PC-3 (cell line): ENCODE measurements at regions not wholly inside any gene's neighbourhood (a gene's known extent, or its start where the extent isn't known, plus 50 kb on each side); places are given as distances from the start of the nearest gene placed in this dataset.

ENCODE experiments used
- ATAC-seq: fragments of 200-7000 bp; cut with Tn5 transposase; 2 replicates; pipeline ENCODE4 v1.9.1; 2020; ENCODE audit warnings: mild to moderate bottlenecking, moderate library complexity
- BruUV-seq: library from RNA; stranded (reverse); fragments of 400-500 nt; replicated peaks from 2 replicates; lab custom pipeline; 2021; lab: Mats Ljungman, UMichigan
- CTCF ChIA-PET: fragments of 300-600 bp; sonication (Branson Sonifier 250); formaldehyde crosslinking; loops from one replicate; lab custom pipeline; 2022; ENCODE audit warnings: antibody characterized with exemption; lab: Charles Lee
- POLR2A ChIA-PET: fragments of 300-600 bp; sonication (Branson Sonifier 250); formaldehyde crosslinking; loops from one replicate; lab custom pipeline; 2022; ENCODE audit warnings: antibody characterized with exemption; ENCODE audit not compliant: unreplicated experiment; lab: Charles Lee
- DNase-seq: peaks from one replicate; pipeline ENCODE4 v3.0.0-alpha.2; 2015
- H2AFZ ChIP-seq: fragments of 300-600 bp; sonication (generic); 2 replicates; pipeline ENCODE4 v1.6.0; 2016; ENCODE audit warnings: antibody characterized with exemption, low read length
- H3F3A ChIP-seq: fragments of 300-600 bp; sonication (generic); one replicate; pipeline ENCODE4 v1.6.0; 2017; ENCODE audit warnings: antibody characterized with exemption, low read length, control low read depth, mild to moderate bottlenecking; ENCODE audit not compliant: unreplicated experiment
- H3K27ac ChIP-seq: fragments of 300-600 bp; sonication (generic); 2 replicates; pipeline ENCODE4 v1.5.1; 2016; ENCODE audit warnings: mild to moderate bottlenecking, low read length
- H3K27me3 ChIP-seq: fragments of 300-600 bp; sonication (generic); 2 replicates; pipeline ENCODE4 v1.6.1; 2016; ENCODE audit warnings: low read length, mixed read lengths
- H3K36me3 ChIP-seq: fragments of 300-600 bp; sonication (generic); 2 replicates; pipeline ENCODE4 v1.6.1; 2016; ENCODE audit warnings: low read depth, mixed run types, low read length, mixed read lengths
- H3K4me1 ChIP-seq: fragments of 300-600 bp; sonication (generic); 2 replicates; pipeline ENCODE4 v1.5.1; 2016; ENCODE audit warnings: low read length; ENCODE audit not compliant: insufficient read depth
- H3K4me2 ChIP-seq: fragments of 300-600 bp; sonication (generic); 2 replicates; pipeline ENCODE4 v1.6.0; 2016; ENCODE audit warnings: low read length
- H3K4me3 ChIP-seq: fragments of 300-600 bp; sonication (generic); 2 replicates; pipeline ENCODE4 v1.5.1; 2016; ENCODE audit warnings: mild to moderate bottlenecking, low read length, mixed read lengths
- H3K79me2 ChIP-seq: fragments of 300-600 bp; sonication (generic); 2 replicates; pipeline ENCODE4 v1.6.1; 2017; ENCODE audit warnings: low read length, mixed read lengths
- H3K9ac ChIP-seq: fragments of 300-600 bp; sonication (generic); 2 replicates; pipeline ENCODE4 v1.6.0; 2016; ENCODE audit warnings: mild to moderate bottlenecking, low read length
- H3K9me2 ChIP-seq: fragments of 300-600 bp; sonication (generic); replicated peaks from 2 replicates; pipeline ENCODE4 v1.6.1; 2016; ENCODE audit warnings: mixed run types, low read length, mixed read lengths
- H3K9me3 ChIP-seq: fragments of 300-600 bp; sonication (generic); 2 replicates; pipeline ENCODE4 v1.6.1; 2016; ENCODE audit warnings: low read length, mixed read lengths
- H4K20me1 ChIP-seq: fragments of 300-600 bp; sonication (generic); 2 replicates; pipeline ENCODE4 v1.6.1; 2016; ENCODE audit warnings: low read length, mixed read lengths
- CTCF ChIP-seq: fragments of 300-600 bp; sonication (generic); conservative IDR thresholded peaks from 2 replicates; pipeline ENCODE4 v1.5.1; 2017; ENCODE audit warnings: antibody characterized with exemption, low read depth, mild to moderate bottlenecking, low read length
- EZH2 ChIP-seq: fragments of 300-600 bp; sonication (generic); IDR thresholded peaks from one replicate; pipeline ENCODE4 v1.6.1; 2017; ENCODE audit warnings: antibody characterized with exemption, mild to moderate bottlenecking, low read length; ENCODE audit not compliant: unreplicated experiment
- EZH2phosphoT487 ChIP-seq: fragments of 300-600 bp; sonication (generic); IDR thresholded peaks from 2 replicates; pipeline ENCODE4 v1.6.1; 2018; ENCODE audit warnings: mild to moderate bottlenecking, antibody characterized with exemption, low read length, borderline replicate concordance
- intact Hi-C: fragments of 100-400 bp; cut with micrococcal nuclease; formaldehyde crosslinking; loops from 2 replicates; pipeline ENCODE4 v1.9.0; 2023

DNA sequence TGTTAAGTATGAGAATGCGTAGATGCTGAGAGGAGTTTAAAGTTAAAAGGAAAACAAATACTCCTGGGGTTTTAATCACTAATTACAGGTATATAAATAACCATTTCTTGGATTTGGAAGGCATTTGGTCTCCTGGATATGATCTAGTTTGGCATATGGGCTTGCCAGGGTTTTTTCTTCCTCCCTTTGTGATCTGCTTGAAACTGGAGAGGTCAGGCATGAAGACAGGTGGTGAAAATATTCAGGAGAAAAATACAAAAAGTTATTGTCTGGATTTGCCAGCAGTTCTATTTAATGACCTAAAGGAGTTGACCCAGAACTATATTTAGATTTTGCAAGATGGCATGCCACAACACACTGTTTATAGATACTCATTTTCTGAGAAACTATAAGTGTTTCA is 136.3 kb downstream of the DIPK2A start:
- Histone ChIP-seq H2AFZ (no peak overlapping the region), H3K9me2 (no peaks in the 10 kb centered on the region), H3K4me3 (no peak overlapping the region), H3K4me1 (no peaks in the 10 kb centered on the region), H4K20me1 (no peaks in the 10 kb centered on the region), H3K27me3 (no peaks in the 10 kb centered on the region), H3K9me3 (no peaks in the 10 kb centered on the region), H3K9ac (no peak overlapping the region), H3K36me3 (no peaks in the 10 kb centered on the region), H3K4me2 (no peak overlapping the region), H3K27ac (no peak overlapping the region), H3F3A (no peaks in the 10 kb centered on the region), H3K79me2 (no peaks in the 10 kb centered on the region)
- no peak for ATAC-seq
- no peak for TF ChIP-seq EZH2phosphoT487
- TF ChIP-seq EZH2 = no peak
- TF ChIP-seq CTCF = no peak
- DNase-seq = no peak
- no TSS peak for BruUV-seq
- intact Hi-C loops = no loop called here
- CTCF ChIA-PET = no interaction called here
- POLR2A ChIA-PET = no interaction called here

DNA sequence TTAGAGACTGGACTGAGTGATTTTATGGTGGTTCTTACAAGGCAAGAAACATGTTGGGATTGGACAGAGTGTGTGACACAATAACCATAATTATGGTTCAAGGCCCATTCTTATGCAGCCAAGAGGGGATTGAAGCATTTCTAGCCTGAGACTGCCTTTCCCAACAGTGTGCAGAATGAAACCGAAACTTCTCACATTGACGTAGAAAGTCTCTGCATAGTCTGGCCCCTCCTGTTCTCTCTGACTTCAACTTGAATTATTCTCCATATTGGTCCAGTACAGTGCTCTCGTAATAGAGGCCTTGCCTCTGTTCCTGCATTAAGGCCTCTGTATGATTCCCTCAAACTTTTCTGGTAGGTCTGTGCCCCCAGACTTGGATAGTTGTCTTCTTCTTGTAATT is 138.3 kb downstream of the DIPK2A start:
- Histone ChIP-seq H3F3A (no peaks in the 10 kb centered on the region), H4K20me1 (no peaks in the 10 kb centered on the region), H3K4me2 (no peak overlapping the region), H3K9me3 (no peaks in the 10 kb centered on the region), H3K27me3 (no peaks in the 10 kb centered on the region), H2AFZ (no peak overlapping the region), H3K4me3 (no peak overlapping the region), H3K36me3 (no peaks in the 10 kb centered on the region), H3K27ac (no peak overlapping the region), H3K79me2 (no peaks in the 10 kb centered on the region), H3K4me1 (no peaks in the 10 kb centered on the region), H3K9me2 (no peaks in the 10 kb centered on the region), H3K9ac (no peak overlapping the region)
- POLR2A ChIA-PET = no interaction called here
- intact Hi-C loops = no loop called here
- no TSS peak for BruUV-seq
- CTCF ChIA-PET = no interaction called here
- TF ChIP-seq EZH2 = no peak
- TF ChIP-seq EZH2phosphoT487 = no peak
- no peak for TF ChIP-seq CTCF
- ATAC-seq (no peak), DNase-seq (no peak)

DNA sequence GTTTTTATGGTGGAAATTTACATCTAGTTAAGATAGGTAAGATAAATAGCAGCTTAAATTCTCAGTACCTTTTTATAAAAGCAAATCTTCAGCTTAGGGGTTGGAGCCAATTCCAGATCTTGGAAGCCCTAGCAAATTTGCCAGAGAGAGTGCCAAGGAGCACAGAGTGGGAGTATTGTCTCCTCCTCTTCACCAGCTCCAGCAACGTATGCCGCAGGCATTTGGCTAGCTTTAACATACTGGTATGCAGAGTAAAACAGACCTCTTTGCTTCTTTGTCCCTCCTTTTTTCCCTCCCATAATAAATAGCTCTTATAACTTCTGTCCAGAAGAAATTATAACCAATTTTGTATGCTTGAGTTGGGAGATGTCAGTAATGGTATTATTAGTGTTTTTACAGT is 140.4 kb downstream of the DIPK2A start:
- ATAC-seq (no peak), DNase-seq (no peak)
- H4K20me1 ChIP-seq = no peaks in the 10 kb centered on the region
- POLR2A ChIA-PET = no interaction called here
- intact Hi-C loops = no loop called here
- H3K27ac ChIP-seq = no peak overlapping the region
- H3K4me2 ChIP-seq = no peak overlapping the region
- no TSS peak for BruUV-seq
- H3K4me3 ChIP-seq = no peak overlapping the region
- H3K9me3 ChIP-seq = no peaks in the 10 kb centered on the region
- H3K4me1 ChIP-seq = no peaks in the 10 kb centered on the region
- no peaks in the 10 kb centered on the region for H3K9me2 ChIP-seq
- no peaks in the 10 kb centered on the region for H3K36me3 ChIP-seq
- CTCF ChIA-PET = no interaction called here
- no peaks in the 10 kb centered on the region for H3K79me2 ChIP-seq
- H3K27me3 ChIP-seq = no peaks in the 10 kb centered on the region
- H3K9ac ChIP-seq = no peak overlapping the region
- TF ChIP-seq EZH2 = no peak
- no peak for TF ChIP-seq EZH2phosphoT487
- no peak for TF ChIP-seq CTCF
- H3F3A ChIP-seq = no peaks in the 10 kb centered on the region
- H2AFZ ChIP-seq = no peak overlapping the region
